ENCODE measurements at regions not wholly inside any gene's neighbourhood (a gene's known extent, or its start where the extent isn't known, plus 50 kb on each side); places are given as distances from the start of the nearest gene placed in this dataset.

GRCh38 chr5:19342942-19343341 is 645.1 kb downstream of the CDH18 start:
- no peak for TF ChIP-seq POLR2A (IDR thresholded peaks at IDR 0.05)
- TF ChIP-seq CTCF (IDR thresholded peaks at IDR 0.05): no peak
